ENCODE measurements at regions not wholly inside any gene's neighbourhood (a gene's known extent, or its start where the extent isn't known, plus 50 kb on each side); places are given as distances from the start of the nearest gene placed in this dataset.
"Not testable (repeated sequence)": the region's sequence is repeated elsewhere in the genome, so short reads cannot be mapped to it uniquely, and the experiment has no call there.

- no peak for DNase-seq
Observed at GRCh38 chr10:84704101-84704500, 375.7 kb downstream of the CCSER2 start.

- DNase-seq = no peak
Observed at GRCh38 chr10:84706431-84706830, 378.0 kb downstream of the CCSER2 start.

DNA sequence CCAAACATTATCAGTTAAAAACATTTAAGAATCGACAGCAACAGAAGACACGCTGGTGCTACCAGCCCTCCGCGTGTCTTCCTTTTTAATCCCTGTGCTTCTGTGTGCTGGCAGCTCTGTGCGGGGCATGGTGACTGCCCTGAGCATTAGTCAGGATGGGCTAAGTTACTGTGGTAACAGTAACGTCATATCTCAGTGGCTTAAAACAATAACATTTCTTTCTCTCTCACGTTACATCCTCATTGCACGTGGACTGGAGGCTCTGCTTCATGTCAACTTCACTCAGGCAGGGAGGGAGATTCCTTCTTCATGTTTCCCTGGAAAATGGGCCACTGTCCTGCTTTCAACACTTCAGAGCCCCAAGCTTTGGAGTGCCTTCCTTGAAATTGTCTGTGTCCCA, 378.5 kb downstream of the CCSER2 start:
- no peak for DNase-seq

DNA sequence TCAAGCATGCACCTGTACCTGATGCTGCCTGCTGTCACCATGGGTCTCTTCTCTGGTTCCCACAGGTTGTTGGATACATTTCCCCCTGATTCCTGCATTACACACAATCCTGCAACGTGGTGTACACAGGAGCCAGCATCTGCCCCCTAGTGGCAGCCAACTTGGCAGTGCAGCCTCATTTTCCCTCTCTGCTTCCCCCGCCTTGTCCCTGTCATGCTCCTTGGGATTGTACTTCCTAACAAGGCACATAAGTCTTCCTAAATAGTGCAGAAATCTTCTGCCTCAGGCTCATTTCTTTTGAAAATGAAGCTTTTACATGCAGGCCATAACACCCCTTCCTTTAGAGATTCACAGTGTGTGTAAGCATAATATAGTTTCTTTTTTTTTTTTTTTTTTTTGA, 387.5 kb downstream of the CCSER2 start:
- DNase-seq = peak; percentile 31

- DNase-seq = no peak
Observed at GRCh38 chr10:84718877-84719616, 390.7 kb downstream of the CCSER2 start.

DNA sequence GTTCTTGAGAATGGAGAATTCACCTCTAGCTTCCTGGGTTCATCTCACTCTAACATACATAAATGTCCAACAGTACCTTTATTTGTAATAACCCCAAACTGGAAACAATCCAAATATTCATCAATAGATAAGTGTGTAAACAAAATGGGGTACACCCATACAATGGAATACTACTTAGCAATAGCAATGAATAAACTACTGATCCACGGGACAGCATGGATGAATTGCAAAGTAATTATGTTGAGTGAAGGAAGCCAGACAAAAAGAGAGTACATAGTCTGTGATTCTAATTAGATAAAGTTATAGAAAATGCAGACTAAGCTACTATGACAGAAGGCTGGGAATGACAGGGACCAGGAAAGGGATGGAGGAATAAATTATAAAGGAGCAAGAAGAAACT, 391.3 kb downstream of the CCSER2 start:
- no peak for DNase-seq

DNA sequence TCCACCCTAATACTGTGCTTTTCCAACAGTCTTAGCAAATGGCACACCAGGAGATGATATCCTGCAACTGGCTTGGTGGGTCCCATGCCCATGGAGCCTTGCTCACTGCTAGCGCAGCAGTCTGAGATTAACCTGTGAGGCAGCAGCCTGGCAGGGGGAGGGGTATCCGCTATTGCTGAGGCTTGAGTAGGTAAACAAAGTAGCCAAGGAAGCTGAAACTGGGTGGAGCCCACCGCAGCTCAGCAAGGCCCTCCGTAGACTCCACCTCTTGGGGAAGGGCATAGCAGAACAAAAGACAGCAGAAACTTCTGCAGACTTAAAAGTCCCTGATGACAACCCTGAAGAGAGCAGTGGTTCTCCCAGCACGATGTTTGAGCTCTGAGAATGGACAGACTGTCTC, 399.0 kb downstream of the CCSER2 start:
- no peak for DNase-seq

DNA sequence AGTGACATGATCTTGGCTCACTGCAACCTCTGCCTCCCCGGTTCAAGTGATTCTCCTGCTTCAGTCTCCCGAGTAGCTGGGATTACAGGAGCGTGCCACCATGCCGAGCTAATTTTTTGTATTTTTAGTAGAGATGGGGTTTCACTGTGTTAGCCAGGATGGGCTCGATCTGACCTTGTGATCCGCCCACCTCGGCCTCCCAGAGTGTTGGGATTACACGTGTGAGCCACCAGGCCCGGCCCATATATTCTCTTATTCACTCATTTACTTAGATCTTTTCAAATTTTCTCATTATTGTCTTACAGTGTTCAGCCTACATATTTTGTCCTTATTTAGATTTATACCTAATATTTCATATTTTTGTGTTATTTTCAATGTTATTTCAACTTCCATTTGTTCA, 410.7 kb downstream of the CCSER2 start:
- DNase-seq = not testable (repeated sequence)

- DNase-seq = no peak
Observed at GRCh38 chr10:84739641-84740040, 411.3 kb downstream of the CCSER2 start.

DNA sequence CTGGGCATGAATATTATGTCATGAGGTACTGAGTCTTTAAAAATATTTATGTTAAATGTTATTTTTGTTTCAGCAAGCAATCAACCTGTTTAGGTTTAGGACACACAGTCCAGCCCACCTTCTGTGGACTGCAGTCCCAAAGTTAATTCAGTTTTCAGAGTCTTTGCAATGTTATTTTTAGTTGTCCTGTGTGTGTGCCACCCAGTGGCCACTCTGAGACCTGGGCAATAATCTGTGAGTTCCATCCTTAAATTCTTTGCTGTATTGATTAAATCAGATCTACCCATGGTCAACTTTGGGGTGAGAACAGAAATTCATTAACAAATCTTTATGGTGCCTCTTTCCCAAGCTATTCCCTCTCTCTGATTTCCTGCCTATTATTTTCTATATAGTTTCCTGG, 415.1 kb downstream of the CCSER2 start:
- no peak for DNase-seq

GRCh38 chr10:84755311-84755710, 426.9 kb downstream of the CCSER2 start:
- DNase-seq = no peak

- not testable (repeated sequence) for DNase-seq
Observed at GRCh38 chr10:84756653-84757052, 428.3 kb downstream of the CCSER2 start.

- not testable (repeated sequence) for DNase-seq
Observed at GRCh38 chr10:84761994-84762614, 433.7 kb downstream of the CCSER2 start.

DNA sequence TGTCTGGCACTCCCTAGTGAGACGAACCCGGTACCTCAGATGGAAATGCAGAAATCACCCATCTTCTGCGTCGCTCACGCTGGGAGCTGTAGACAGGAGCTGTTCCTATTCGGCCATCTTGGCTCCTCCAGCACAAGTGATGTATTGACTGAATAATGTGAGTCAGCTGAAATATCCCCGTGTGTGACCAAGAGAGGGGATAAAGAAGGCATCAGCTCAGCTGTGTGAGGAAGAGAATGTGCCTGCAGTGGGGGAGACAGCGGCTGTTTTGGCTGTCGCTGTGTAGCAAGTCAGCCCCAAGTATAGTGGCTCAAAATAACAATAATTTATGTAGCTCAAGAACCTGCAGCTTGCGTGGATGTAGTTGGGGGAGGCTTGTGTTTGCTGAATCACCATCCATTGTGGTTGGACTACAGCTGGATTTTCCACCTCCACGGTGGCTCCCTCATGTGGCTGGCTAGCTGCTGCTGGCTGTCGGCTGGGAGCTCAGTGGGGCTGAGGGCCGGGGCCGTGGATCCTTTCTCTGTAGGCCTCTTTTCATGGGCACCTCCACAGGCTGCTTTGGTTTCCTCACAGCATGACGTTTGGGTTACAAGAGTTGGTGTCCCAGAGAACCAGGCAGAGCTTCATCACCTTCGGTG, 434.5 kb downstream of the CCSER2 start:
- no peak for DNase-seq

DNA sequence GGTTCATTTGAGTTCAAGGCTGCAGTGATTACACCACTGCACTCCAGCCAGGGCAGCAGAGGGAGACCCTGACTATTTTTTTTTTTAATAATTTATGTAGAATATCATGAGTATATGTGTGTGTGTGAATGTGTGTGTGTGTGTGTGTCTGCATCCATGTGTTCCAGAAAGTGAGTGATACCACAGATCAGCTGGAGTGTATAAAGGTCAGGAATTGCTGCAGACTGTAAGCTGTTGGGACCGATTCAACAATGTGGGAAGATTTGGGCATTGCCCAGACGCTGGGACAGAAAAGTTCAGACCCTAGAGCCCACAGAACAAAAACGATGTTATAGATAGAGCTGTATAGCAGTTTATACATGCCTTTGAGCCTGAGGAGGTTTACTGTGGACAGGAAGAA, 435.6 kb downstream of the CCSER2 start:
- DNase-seq = no peak

GRCh38 chr10:84765086-84765485, 436.7 kb downstream of the CCSER2 start:
- DNase-seq = no peak

GRCh38 chr10:84765656-84766055, 437.3 kb downstream of the CCSER2 start:
- DNase-seq = no peak

DNA sequence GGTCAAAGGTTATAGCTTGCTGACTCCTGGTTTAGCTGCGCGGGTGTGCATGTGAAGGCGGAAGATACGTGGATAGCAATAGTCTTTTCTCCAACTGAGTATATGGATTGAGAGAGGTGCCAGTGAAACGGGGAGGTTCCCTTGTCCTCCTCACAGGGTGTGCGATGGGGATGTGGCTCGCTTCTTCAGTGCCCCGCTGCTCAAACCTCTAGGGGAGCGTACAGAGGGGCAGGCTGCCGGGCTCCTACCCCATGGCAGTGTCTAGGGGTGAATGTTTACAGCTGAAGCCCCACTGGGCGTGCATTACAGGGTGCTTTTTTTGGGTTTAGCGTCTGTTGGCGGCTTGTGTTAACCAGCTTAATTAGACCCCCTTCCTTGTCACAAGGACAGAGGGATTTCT, 438.5 kb downstream of the CCSER2 start:
- DNase-seq = no peak

- no peak for DNase-seq
Observed at GRCh38 chr10:84768132-84768531, 439.7 kb downstream of the CCSER2 start.

GRCh38 chr10:84770824-84771223, 442.4 kb downstream of the CCSER2 start:
- no peak for DNase-seq

GRCh38 chr10:84783386-84783785, 455.0 kb downstream of the CCSER2 start:
- peak; percentile 39 for DNase-seq

DNA sequence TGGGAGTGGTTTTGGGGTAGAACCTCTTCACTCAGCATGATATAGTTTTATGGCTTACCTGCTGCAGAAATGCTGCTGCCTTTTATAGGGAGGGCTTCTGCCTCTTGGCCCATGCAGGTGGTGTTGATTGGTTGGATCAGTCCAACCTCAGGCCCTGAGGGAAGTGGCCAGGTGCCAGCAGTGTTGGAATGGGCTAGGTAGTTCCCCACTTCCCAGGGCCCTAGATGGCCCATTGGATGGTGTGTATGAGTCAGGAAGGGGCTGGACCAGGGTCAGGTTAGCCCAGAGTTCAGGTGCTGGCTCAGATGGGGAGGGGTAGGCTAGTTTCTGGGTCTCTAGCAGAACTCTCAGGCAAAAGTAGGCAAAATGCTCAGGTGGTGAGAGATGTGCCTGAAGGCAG, 455.5 kb downstream of the CCSER2 start:
- DNase-seq = no peak

- DNase-seq = no peak
Observed at GRCh38 chr10:84784749-84785148, 456.4 kb downstream of the CCSER2 start.

DNA sequence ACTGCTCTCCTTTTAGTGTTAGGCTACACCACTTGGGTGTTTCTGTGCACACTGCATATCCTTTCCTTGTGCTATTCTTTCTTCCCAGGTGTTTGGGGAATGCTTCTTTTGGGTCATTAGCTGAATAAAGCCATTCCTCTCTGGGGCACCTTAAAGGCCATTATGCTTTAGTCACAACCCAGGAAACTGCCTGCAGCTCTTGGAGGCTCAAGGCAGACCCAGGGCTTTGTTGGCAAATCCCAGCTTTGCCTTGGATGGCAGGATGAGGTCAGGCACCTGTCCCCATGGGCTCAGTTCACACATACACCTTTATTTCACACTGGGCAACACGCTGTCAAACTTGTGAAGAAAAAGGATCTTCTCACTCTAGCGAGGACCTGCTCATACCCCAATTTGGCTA, 460.6 kb downstream of the CCSER2 start:
- DNase-seq = no peak

All from activated CD4-positive, alpha-beta T cell treated with anti-CD3 and anti-CD28 coated beads, Interleukin-2, Interleukin-6, amounts not matched to agents 100 ng/mL and 50 ng/mL, durations not matched to agents 16 hours and 8 hours (primary cell).